Nephron (organoid): ENCODE measurements at regions not wholly inside any gene's neighbourhood (a gene's known extent, or its start where the extent isn't known, plus 50 kb on each side); places are given as distances from the start of the nearest gene placed in this dataset.

Experiments
- H3K27ac Mint-ChIP-seq, 3 experiments: 2 replicates each; pipeline ENCODE4 v1.8.0; 2020; ENCODE audit warnings: mixed read lengths in 3 of 3, mild to moderate bottlenecking in 2 of 3, moderate library complexity in 1 of 3
- H3K27me3 Mint-ChIP-seq: 2 replicates; pipeline ENCODE4 v1.8.0; 2021; ENCODE audit warnings: low read depth, mild to moderate bottlenecking, moderate library complexity, mixed read lengths
- H3K36me3 Mint-ChIP-seq: 2 replicates; pipeline ENCODE4 v1.8.0; 2020; ENCODE audit warnings: low read depth, mixed read lengths
- H3K4me1 Mint-ChIP-seq: 2 replicates; pipeline ENCODE4 v1.8.0; 2020; ENCODE audit warnings: mixed read lengths
- H3K4me3 Mint-ChIP-seq, 3 experiments: 2 replicates each; pipeline ENCODE4 v1.8.0; 2020; ENCODE audit warnings: mild to moderate bottlenecking in 3 of 3, mixed read lengths in 3 of 3, moderate library complexity in 2 of 3
- H3K9me3 Mint-ChIP-seq: 2 replicates; pipeline ENCODE4 v1.8.0; 2020; ENCODE audit warnings: mixed read lengths
- TF ChIP-seq, protein P1 (sequence below), 3 experiments: fragments of 200-600 bp; sonication (generic); IDR thresholded peaks; one replicate each; pipeline ENCODE4 v1.5.0; 2021; ENCODE audit warnings: antibody characterized with exemption in 3 of 3; ENCODE audit not compliant: unreplicated experiment in 3 of 3

GRCh38 chr2:234643407-234643806 lies 146.5 kb upstream of the ARL4C start:
- Mint-ChIP-seq H3K36me3 (peaks cover 4% of the 10 kb centered on the region), H3K9me3 (peaks cover 20% of the 10 kb centered on the region), H3K27me3 (peaks cover 3% of the 10 kb centered on the region), H3K27ac (no peak overlapping the region), H3K4me1 (no peaks in the 10 kb centered on the region), H3K4me3 (no peak overlapping the region)
- TF ChIP-seq, protein P1, sequence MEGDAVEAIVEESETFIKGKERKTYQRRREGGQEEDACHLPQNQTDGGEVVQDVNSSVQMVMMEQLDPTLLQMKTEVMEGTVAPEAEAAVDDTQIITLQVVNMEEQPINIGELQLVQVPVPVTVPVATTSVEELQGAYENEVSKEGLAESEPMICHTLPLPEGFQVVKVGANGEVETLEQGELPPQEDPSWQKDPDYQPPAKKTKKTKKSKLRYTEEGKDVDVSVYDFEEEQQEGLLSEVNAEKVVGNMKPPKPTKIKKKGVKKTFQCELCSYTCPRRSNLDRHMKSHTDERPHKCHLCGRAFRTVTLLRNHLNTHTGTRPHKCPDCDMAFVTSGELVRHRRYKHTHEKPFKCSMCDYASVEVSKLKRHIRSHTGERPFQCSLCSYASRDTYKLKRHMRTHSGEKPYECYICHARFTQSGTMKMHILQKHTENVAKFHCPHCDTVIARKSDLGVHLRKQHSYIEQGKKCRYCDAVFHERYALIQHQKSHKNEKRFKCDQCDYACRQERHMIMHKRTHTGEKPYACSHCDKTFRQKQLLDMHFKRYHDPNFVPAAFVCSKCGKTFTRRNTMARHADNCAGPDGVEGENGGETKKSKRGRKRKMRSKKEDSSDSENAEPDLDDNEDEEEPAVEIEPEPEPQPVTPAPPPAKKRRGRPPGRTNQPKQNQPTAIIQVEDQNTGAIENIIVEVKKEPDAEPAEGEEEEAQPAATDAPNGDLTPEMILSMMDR (IDR thresholded peaks at IDR 0.05; ENCODE audit: unreplicated experiment in 3 of 3) = no peak

- H3K9me3 Mint-ChIP-seq = peaks cover 27% of the 10 kb centered on the region
- H3K36me3 Mint-ChIP-seq = peaks cover 4% of the 10 kb centered on the region
- H3K4me1 Mint-ChIP-seq = no peaks in the 10 kb centered on the region
- H3K27me3 Mint-ChIP-seq = peaks cover 3% of the 10 kb centered on the region
- TF ChIP-seq, protein P1 (IDR thresholded peaks at IDR 0.05; ENCODE audit: unreplicated experiment in 3 of 3) = no peak
- H3K27ac Mint-ChIP-seq = no peak overlapping the region
- H3K4me3 Mint-ChIP-seq = no peak overlapping the region
These were observed 144.2 kb upstream of the ARL4C start for GRCh38 chr2:234641086-234641485.

GRCh38 chr2:234640657-234641056 lies 143.8 kb upstream of the ARL4C start:
- Mint-ChIP-seq H3K27me3 (peaks cover 3% of the 10 kb centered on the region), H3K9me3 (peaks cover 31% of the 10 kb centered on the region), H3K27ac (no peak overlapping the region), H3K4me3 (no peak overlapping the region), H3K36me3 (peaks cover 4% of the 10 kb centered on the region), H3K4me1 (no peaks in the 10 kb centered on the region)
- TF ChIP-seq, protein P1 (IDR thresholded peaks at IDR 0.05; ENCODE audit: unreplicated experiment in 3 of 3) = no peak

- TF ChIP-seq, protein P1 (IDR thresholded peaks at IDR 0.05; ENCODE audit: unreplicated experiment in 3 of 3) = no peak
- H3K36me3 Mint-ChIP-seq = peaks cover 4% of the 10 kb centered on the region
- peaks cover 27% of the 10 kb centered on the region for H3K9me3 Mint-ChIP-seq
- H3K4me3 Mint-ChIP-seq = no peak overlapping the region
- peaks cover 3% of the 10 kb centered on the region for H3K27me3 Mint-ChIP-seq
- H3K4me1 Mint-ChIP-seq = no peaks in the 10 kb centered on the region
- peak overlapping the region in 1 of 3 experiments; percentile 91 for H3K27ac Mint-ChIP-seq
These were observed 142.1 kb upstream of the ARL4C start for GRCh38 chr2:234638966-234639365.

GRCh38 chr2:234635284-234635683 lies 138.4 kb upstream of the ARL4C start:
- Mint-ChIP-seq H3K27me3 (peaks cover 11% of the 10 kb centered on the region), H3K36me3 (no peaks in the 10 kb centered on the region), H3K4me3 (no peak overlapping the region), H3K27ac (no peak overlapping the region), H3K9me3 (peaks cover 12% of the 10 kb centered on the region), H3K4me1 (peaks cover 26% of the 10 kb centered on the region)
- TF ChIP-seq, protein P1 (IDR thresholded peaks at IDR 0.05; ENCODE audit: unreplicated experiment in 3 of 3) = no peak

- Mint-ChIP-seq H3K36me3 (no peaks in the 10 kb centered on the region), H3K4me3 (no peak overlapping the region), H3K27me3 (peaks cover 11% of the 10 kb centered on the region), H3K9me3 (peaks cover 12% of the 10 kb centered on the region), H3K27ac (peak overlapping the region in 1 of 3 experiments; percentile 14), H3K4me1 (peaks cover 33% of the 10 kb centered on the region)
- TF ChIP-seq, protein P1 (IDR thresholded peaks at IDR 0.05; ENCODE audit: unreplicated experiment in 3 of 3) = no peak
These were observed 136.8 kb upstream of the ARL4C start for GRCh38 chr2:234633581-234634230.
